ENCODE measurements at regions not wholly inside any gene's neighbourhood (a gene's known extent, or its start where the extent isn't known, plus 50 kb on each side); places are given as distances from the start of the nearest gene placed in this dataset.

DNA sequence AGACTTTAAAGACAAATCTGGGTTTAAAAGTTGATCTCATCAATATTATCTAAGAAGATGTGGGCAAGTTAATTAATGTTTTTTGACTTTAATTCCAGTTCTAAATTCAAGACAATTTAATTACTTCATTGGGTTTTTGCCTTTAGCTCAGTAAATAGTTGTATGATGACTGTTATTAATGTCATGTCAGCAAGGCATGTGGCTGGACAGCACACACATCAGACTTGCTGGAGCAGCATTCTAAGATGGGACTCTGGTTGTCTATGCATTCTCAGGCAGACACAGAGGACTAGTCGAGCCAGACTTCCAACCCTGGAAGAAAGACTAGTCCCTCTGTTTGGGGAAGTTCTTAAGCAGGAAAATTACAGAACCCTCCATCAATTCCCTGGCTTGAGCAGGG lies 180.7 kb upstream of the GK2 start:
- TF ChIP-seq, protein P1, sequence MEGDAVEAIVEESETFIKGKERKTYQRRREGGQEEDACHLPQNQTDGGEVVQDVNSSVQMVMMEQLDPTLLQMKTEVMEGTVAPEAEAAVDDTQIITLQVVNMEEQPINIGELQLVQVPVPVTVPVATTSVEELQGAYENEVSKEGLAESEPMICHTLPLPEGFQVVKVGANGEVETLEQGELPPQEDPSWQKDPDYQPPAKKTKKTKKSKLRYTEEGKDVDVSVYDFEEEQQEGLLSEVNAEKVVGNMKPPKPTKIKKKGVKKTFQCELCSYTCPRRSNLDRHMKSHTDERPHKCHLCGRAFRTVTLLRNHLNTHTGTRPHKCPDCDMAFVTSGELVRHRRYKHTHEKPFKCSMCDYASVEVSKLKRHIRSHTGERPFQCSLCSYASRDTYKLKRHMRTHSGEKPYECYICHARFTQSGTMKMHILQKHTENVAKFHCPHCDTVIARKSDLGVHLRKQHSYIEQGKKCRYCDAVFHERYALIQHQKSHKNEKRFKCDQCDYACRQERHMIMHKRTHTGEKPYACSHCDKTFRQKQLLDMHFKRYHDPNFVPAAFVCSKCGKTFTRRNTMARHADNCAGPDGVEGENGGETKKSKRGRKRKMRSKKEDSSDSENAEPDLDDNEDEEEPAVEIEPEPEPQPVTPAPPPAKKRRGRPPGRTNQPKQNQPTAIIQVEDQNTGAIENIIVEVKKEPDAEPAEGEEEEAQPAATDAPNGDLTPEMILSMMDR (IDR thresholded peaks at IDR 0.05; ENCODE audit: low read length) = no peak
- no peak for TF ChIP-seq EZH2 (IDR thresholded peaks at IDR 0.05; ENCODE audit: borderline replicate concordance, low read length)
